ENCODE measurements at regions not wholly inside any gene's neighbourhood (a gene's known extent, or its start where the extent isn't known, plus 50 kb on each side); places are given as distances from the start of the nearest gene placed in this dataset.

GRCh38 chr4:19783667-19784223 lies 468.0 kb upstream of the SLIT2 start:
- no peak for DNase-seq (ENCODE audit: low spot score)

GRCh38 chr4:19780871-19781270 lies 470.8 kb upstream of the SLIT2 start:
- peak; percentile 78 for DNase-seq (ENCODE audit: low spot score)

GRCh38 chr4:19776929-19777328 lies 474.8 kb upstream of the SLIT2 start:
- peak; percentile 58 for DNase-seq (ENCODE audit: low spot score)

GRCh38 chr4:19776021-19776459 lies 475.7 kb upstream of the SLIT2 start:
- DNase-seq (ENCODE audit: low spot score), result peak; percentile 100

DNA sequence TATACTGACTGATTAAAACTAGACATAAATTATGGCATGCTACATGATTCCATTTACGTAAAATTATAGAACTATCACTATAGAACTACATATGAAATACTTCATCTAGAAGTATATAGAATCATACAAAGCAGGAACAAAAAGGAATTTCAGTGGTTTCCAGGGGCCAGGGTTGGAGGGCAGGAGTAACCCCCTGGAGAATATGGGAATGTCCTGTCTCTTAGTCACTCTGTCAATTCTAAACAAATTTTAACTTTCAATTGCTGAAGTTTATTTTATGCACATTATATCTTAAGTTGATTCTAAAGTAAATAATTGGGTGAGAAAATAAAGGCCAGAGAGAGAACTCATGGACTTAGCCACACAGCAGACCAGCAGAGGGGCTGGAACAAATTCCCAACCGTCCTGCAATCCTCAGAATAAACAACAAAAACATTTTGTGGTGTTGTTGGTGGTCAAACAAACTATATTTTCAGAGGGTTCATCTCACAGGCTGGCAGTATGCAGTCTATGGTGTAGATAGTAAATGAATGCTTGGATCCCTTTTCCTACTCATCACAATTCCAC lies 476.9 kb upstream of the SLIT2 start:
- DNase-seq (ENCODE audit: low spot score), result peak; percentile 20

DNA sequence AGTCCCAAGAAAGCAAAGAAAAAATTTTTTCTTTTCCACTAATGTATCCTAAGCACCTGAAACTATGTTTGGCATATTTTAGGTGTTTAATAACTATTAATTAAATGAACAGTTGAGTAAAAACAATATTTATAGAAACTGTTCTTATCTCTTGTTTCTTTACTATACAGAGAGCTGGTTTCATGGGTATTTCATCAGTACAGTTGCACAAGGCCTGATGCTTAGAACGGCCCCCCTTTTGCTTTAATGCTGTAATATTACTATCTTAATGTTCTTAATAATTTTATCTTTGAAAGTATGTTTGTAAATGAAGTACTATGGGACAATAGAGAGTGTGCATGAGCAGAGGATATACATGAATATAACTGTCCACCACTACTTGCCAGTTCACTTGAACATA lies 479.1 kb upstream of the SLIT2 start:
- DNase-seq (ENCODE audit: low spot score), result no peak

DNA sequence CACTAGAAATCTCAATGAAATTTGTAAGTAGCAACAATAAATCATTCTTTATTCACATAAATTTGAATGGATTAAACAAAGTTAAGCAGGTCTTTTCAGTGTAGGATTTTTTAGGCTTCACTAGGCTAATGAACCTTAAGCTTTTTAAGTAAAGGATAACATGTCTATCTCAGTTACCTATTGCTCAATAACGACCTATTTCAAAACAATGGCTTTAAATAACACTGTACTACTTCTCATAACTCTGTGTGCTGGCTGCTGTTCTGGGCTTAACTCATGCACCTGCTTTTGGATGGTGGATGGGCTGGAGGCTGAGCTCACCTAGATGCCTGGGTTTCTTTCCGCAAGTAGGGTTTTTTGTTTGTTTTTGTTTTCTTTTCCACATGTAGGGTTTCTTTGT lies 495.0 kb upstream of the SLIT2 start:
- no peak for DNase-seq (ENCODE audit: low spot score)

- peak; percentile 19 for DNase-seq (ENCODE audit: low spot score)
These were observed 499.1 kb upstream of the SLIT2 start for GRCh38 chr4:19752599-19752998.

- no peak for DNase-seq (ENCODE audit: low spot score)
These were observed 502.9 kb upstream of the SLIT2 start for GRCh38 chr4:19748519-19749479.

DNA sequence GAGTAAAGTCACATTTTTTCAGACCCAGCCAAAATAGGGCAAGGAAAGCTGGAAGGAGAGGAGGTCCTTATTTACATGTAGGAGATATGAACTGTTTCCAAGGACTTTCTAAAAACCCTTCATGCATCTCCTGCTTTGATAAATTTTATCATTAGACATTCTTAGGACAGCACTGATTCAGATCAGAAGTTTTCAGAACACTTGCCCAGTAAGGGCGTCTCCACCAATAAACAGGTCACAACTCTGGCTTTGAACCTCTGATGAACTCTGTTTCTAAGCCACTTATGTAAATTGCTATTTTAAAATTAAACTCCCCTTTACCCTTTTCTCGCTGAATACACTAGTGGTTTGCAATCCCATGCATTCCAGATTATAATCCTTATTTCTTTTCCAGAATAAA lies 505.3 kb upstream of the SLIT2 start:
- DNase-seq (ENCODE audit: low spot score), result no peak

- DNase-seq (ENCODE audit: low spot score), result no peak
These were observed 508.5 kb upstream of the SLIT2 start for GRCh38 chr4:19743115-19743638.

DNA sequence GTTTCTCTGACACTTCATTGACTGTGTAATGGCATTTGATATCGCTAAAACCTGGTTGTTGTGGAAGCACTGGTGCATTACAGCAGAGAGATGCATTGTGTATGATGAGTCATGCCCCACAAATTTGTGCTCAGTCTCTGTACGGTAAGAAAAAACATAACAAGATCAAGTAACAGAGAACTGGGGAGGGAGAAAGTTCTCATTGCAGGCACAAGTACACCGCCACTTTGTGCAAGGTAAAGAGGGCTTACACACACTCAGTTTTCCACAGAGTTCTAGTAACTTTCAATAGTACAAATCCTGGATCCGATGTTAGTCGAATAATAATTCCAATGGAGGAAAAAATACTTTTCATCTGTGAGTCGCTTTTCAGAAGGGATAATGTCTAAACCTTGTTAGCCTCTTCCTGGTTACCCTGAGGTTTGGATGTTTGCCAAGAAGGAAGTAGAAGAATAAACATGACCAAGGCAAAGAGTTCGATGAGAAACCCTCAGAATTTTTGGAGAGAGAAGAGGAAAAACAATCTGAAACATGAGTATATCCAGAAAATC lies 512.5 kb upstream of the SLIT2 start:
- peak; percentile 96 for DNase-seq (ENCODE audit: low spot score)

GRCh38 chr4:19736968-19737756 lies 514.5 kb upstream of the SLIT2 start:
- DNase-seq (ENCODE audit: low spot score), result peak; percentile 45

DNA sequence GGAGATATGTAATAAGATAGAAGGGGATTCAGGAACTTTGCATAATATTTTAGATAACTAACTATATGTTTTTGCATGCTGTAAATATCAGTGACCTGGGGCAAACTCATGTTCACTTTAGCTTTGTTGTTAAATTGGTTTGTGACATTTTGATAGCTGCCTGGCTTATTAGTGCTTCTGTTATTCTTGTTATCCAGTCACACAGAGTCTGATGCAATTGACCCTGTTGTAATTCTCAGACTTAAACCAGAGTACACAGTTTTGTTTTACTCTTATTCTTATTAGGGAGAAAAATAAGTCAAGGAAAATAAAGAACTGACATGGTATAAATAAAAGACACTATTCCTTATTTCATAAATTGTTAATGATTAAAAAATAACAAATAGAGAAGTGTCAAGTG lies 516.7 kb upstream of the SLIT2 start:
- DNase-seq (ENCODE audit: low spot score), result no peak

DNA sequence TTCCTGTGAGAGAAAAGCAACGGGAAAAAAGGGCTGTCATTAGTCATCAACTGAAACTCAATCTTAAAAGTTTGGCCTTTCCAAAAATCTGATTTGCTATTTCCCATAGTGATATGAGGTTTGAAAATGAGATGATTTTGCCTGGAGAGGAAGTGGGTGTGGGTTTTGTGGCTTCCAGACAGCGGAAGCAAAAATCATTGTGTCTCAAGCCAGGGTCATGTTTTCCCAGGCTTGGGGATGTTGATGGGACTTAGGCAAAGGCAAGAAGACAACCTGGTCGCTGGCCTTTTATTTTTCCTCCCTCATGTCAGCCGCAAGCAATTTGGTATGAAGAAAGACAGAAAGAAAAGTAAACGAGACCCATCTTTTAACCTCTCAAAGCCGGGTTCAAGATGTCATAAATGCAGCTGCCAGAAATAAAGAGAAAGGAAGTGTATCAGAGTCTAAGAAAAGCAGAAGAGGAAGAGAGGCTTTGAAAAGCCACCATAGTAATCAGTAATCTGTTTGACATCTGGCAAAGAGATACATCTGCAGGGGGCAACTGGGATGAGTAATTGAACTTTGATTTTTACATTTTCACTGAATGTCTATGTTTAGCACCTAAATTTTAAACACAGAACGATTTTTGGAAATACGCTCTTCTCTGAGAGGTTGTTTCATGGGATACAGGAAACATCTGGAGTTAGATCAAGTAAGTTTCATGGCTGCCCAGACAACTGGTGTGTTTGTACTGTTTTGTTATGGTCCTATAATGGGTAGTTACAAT lies 521.6 kb upstream of the SLIT2 start:
- DNase-seq (ENCODE audit: low spot score), result no peak

DNA sequence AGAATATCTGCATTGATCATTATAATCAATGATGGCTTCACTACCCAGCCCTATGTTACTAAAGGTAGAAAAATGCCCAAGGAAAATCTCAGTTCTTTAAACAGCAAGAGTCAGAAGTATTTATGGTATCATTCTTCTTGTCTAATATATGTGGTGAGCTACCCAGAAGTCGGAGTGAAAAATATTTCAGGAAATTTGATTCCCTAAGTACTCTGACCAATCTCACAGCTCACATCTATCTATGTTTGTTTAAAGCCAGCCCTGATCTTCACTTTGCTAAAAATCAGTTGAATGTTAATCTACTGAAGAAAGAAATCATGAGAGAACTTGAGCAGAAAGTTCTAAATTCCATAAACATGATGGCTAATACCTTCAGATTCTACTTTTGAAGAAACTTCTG lies 522.9 kb upstream of the SLIT2 start:
- DNase-seq (ENCODE audit: low spot score), result no peak

- no peak for DNase-seq (ENCODE audit: low spot score)
These were observed 524.6 kb upstream of the SLIT2 start for GRCh38 chr4:19727141-19727540.

DNA sequence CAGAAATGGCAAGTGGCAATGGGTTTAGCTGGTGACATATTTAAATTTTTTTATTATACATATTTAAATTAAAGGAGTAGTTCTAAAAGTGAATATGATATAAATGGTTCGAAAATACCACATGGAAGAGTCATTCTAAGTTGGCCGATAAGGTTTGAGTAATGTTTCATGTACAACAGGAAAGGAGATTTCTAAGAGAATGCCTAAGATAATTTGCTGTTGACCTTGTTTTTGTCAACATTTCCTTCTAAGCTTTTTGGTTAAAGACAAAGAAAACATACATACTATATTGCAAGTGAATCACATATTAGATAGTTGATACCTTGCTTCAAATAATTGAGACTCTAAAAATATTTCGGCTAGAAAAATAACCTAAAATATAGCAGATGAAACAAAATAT lies 526.6 kb upstream of the SLIT2 start:
- no peak for DNase-seq (ENCODE audit: low spot score)

DNA sequence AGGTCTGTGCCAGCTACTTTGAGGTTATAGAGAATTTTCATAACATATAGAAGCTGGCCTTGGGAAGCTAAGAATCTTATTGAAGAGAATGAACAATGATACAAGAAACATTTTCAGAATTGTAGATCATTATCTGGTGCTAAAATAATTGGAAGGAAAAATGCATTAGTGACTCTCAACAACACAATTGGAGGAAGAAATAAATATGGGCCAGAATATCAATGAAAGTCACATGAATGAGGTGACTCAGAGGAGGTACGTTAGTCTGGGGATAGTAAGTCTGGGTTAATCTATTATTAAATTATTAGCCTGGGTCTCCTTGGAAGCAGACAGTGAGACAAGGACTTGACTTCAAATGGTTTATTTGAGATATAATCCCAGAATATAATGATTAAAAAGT lies 529.3 kb upstream of the SLIT2 start:
- peak; percentile 47 for DNase-seq (ENCODE audit: low spot score)

GRCh38 chr4:19721587-19721986 lies 530.1 kb upstream of the SLIT2 start:
- DNase-seq (ENCODE audit: low spot score), result no peak

DNA sequence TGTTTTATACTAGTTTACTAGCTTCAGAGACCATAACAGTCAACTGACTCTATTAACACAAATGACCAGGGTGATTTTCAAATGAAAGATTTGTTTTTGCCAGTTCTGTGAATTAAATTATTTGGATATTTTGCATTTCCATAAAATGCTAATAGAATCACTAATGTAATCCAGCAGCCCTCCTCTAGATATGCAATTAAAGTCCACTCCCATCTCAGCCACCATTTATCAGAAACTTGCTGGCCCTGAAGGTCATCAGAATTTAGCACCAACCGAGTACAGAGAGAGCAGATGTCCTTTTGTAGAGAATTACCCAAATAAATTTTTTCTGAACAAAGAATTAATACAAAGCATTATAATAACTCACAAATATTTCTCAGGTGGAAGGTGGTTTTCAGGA lies 531.1 kb upstream of the SLIT2 start:
- DNase-seq (ENCODE audit: low spot score), result no peak
